HepG2 (cell line): ENCODE measurements at regions not wholly inside any gene's neighbourhood (a gene's known extent, or its start where the extent isn't known, plus 50 kb on each side); places are given as distances from the start of the nearest gene placed in this dataset.

Experiments
- ATAC-seq: fragments of 200-7000 bp; cut with Tn5 transposase; 3 replicates; pipeline ENCODE4 v1.9.1; 2020; ENCODE audit warnings: mild to moderate bottlenecking, moderate library complexity
- BruUV-seq: library from RNA; stranded (reverse); fragments of 400-500 nt; replicated peaks from 2 replicates; lab custom pipeline; 2021; lab: Mats Ljungman, UMichigan
- CTCF ChIA-PET: fragments of 300-600 bp; formaldehyde crosslinking; extraction: SDS; loops from one replicate; lab custom pipeline; 2021; ENCODE audit warnings: low total read pairs, inconsistent platforms, low intra/inter-chr PET ratio; lab: Yijun Ruan, JAX
- POLR2A ChIA-PET: fragments of 350-600 bp; sonication (Branson Sonifier 250); formaldehyde crosslinking; loops from one replicate; lab custom pipeline; 2020; ENCODE audit warnings: antibody characterized with exemption, inconsistent platforms; lab: Yijun Ruan, JAX
- DNase-seq: peaks from one replicate; pipeline ENCODE4 v3.0.0-alpha.2; 2015; ENCODE audit warnings: low spot score
- FAIRE-seq: peaks from 3 replicates; lab custom pipeline; 2011; peaks lifted over from hg19 to GRCh38; lab: Jason Lieb, UNC
- H2AFZ ChIP-seq: one replicate; pipeline ENCODE4 v1.6.1; 2011; ENCODE audit warnings: low read length, inconsistent platforms
- H3K27ac ChIP-seq: fragments of 300-600 bp; 3 replicates; pipeline ENCODE4 v1.8.0; 2011; ENCODE audit warnings: mixed run types, mild to moderate bottlenecking, mixed read lengths, low read length, inconsistent platforms; ENCODE audit not compliant: insufficient read depth; ENCODE audit errors: extremely low read length
- H3K27me3 ChIP-seq, 2 experiments: fragments of 200-600 bp in 1 of 2; 2 replicates in 1 of 2; 3 replicates in 1 of 2; pipeline versions ENCODE4 v1.6.0 to v1.8.0; 2011; ENCODE audit warnings: low read length in 2 of 2, mild to moderate bottlenecking in 2 of 2, moderate library complexity in 2 of 2, inconsistent platforms in 1 of 2; ENCODE audit not compliant: insufficient read depth in 2 of 2, control insufficient read depth in 1 of 2
- H3K36me3 ChIP-seq, 2 experiments: fragments of 200-600 bp in 1 of 2; replicated peaks in 1 of 2; 2 replicates in 1 of 2; 3 replicates in 1 of 2; pipeline versions ENCODE4 v1.5.1 to v1.8.0; 2011; ENCODE audit warnings: low read length in 2 of 2, inconsistent platforms in 1 of 2; ENCODE audit not compliant: insufficient read depth in 2 of 2, control insufficient read depth in 1 of 2
- H3K4me1 ChIP-seq: 2 replicates; pipeline ENCODE4 v1.5.1; 2012; ENCODE audit warnings: low read length, inconsistent platforms; ENCODE audit not compliant: insufficient read depth
- H3K4me2 ChIP-seq: 2 replicates; pipeline ENCODE4 v1.6.0; 2011; ENCODE audit warnings: low read depth, low read length, inconsistent platforms
- H3K4me3 ChIP-seq, 3 experiments: fragments of 200-600 bp in 1 of 3; sonication (generic), shearing (Covaris generic) in 1 of 3; replicated peaks in 1 of 3; 2 replicates each; pipeline ENCODE4 v1.5.1; 2011 to 2016; ENCODE audit warnings: low read length in 3 of 3, inconsistent platforms in 2 of 3, low read depth in 2 of 3, mild to moderate bottlenecking in 2 of 3, control low read depth in 1 of 3, mixed read lengths in 1 of 3; ENCODE audit not compliant: insufficient read depth in 1 of 3
- H3K79me2 ChIP-seq: one replicate; pipeline ENCODE4 v1.6.1; 2011; ENCODE audit warnings: low read length, inconsistent platforms; ENCODE audit not compliant: insufficient read depth
- H3K9ac ChIP-seq: 2 replicates; pipeline ENCODE4 v1.6.0; 2011; ENCODE audit warnings: mild to moderate bottlenecking, low read depth, low read length, inconsistent platforms; ENCODE audit not compliant: insufficient read depth
- H3K9me3 ChIP-seq: 2 replicates; pipeline ENCODE4 v1.5.1; 2012; ENCODE audit warnings: mild to moderate bottlenecking, low read length
- H4K20me1 ChIP-seq: 2 replicates; pipeline ENCODE4 v1.6.0; 2011; ENCODE audit warnings: inconsistent platforms, mild to moderate bottlenecking, low read length, moderate library complexity; ENCODE audit not compliant: insufficient read depth
- CREB1 ChIP-seq, 2 experiments: fragments of 450-650 bp in 1 of 2; IDR thresholded peaks; 2 replicates each; pipeline ENCODE4 v1.6.1; 2016 to 2017; ENCODE audit warnings: control low read depth in 1 of 2, mild to moderate bottlenecking in 1 of 2, missing compliant biosample characterization in 1 of 2, missing genetic modification characterization in 1 of 2
- E2F2 ChIP-seq: sonication (generic); formaldehyde crosslinking; IDR thresholded peaks from 2 replicates; pipeline ENCODE4 v1.4.0; 2020; ENCODE audit warnings: missing genetic modification reagents, borderline replicate concordance
- FOXJ3 ChIP-seq: sonication (generic); formaldehyde crosslinking; IDR thresholded peaks from 2 replicates; pipeline ENCODE4 v1.4.0; 2020; ENCODE audit warnings: missing genetic modification reagents, mild to moderate bottlenecking, borderline replicate concordance
- GABPA ChIP-seq, 2 experiments: IDR thresholded peaks; 2 replicates each; pipeline ENCODE4 v1.6.1; 2011 to 2016; ENCODE audit warnings: low read depth in 2 of 2, low read length in 1 of 2, missing biosample characterization in 1 of 2, missing genetic modification characterization in 1 of 2
- KLF11 ChIP-seq: IDR thresholded peaks from 2 replicates; pipeline ENCODE4 v1.6.1; 2016; ENCODE audit warnings: missing compliant biosample characterization
- NFYC ChIP-seq: IDR thresholded peaks from 2 replicates; pipeline ENCODE4 v1.6.1; 2016; ENCODE audit warnings: missing genetic modification reagents, missing compliant biosample characterization
- PBX3 ChIP-seq: sonication (generic); formaldehyde crosslinking; IDR thresholded peaks from 2 replicates; pipeline ENCODE4 v1.8.1; 2023; ENCODE audit warnings: missing genetic modification reagents, inconsistent platforms, borderline replicate concordance
- RBM22 ChIP-seq: fragments of 200-400 bp; formaldehyde crosslinking; optimal IDR thresholded peaks from 2 replicates; pipeline ENCODE3; 2017; ENCODE audit warnings: mild to moderate bottlenecking, low read length, moderate library complexity
- SRY ChIP-seq: sonication (generic); formaldehyde crosslinking; IDR thresholded peaks from 2 replicates; pipeline ENCODE4 v1.8.0; 2022; ENCODE audit warnings: mild to moderate bottlenecking, missing genetic modification reagents
- U2AF1 ChIP-seq: fragments of 200-400 bp; formaldehyde crosslinking; optimal IDR thresholded peaks from 2 replicates; pipeline ENCODE3; 2017; ENCODE audit warnings: mild to moderate bottlenecking, low read depth, low read length
- ZNF800 ChIP-seq: sonication (generic); formaldehyde crosslinking; IDR thresholded peaks from 2 replicates; pipeline ENCODE4 v1.4.0; 2020; ENCODE audit warnings: missing genetic modification reagents
- ZSCAN22 ChIP-seq: sonication (generic); formaldehyde crosslinking; IDR thresholded peaks from 2 replicates; pipeline ENCODE4 v1.4.0; 2020; ENCODE audit warnings: mild to moderate bottlenecking, missing genetic modification reagents
- WGBS: methylation state at CpG from one replicate; pipeline ENCODE4 v1.1.6; 2017; ENCODE audit warnings: low lambda C conversion rate; 5-methylcytosine and 5-hydroxymethylcytosine counted together
- in situ Hi-C: cut with HindIII; loops from 2 replicates; pipeline ENCODE4 v1.10.0; 2017; ENCODE audit warnings: low pct_unique_long_range_greater_than_20kb; ENCODE audit not compliant: extremely low pct_ligation_motif_present
- intact Hi-C: fragments of 100-400 bp; cut with micrococcal nuclease; formaldehyde crosslinking; loops from one replicate; pipeline ENCODE4 v1.10.0; 2022; ENCODE audit not compliant: unreplicated experiment

- H2AFZ ChIP-seq = no peak overlapping the region
- H3K4me2 ChIP-seq = no peak overlapping the region
- ChIA-PET CTCF (no interaction called here), POLR2A (no interaction called here)
- no peak overlapping the region for H3K27ac ChIP-seq
- H3K9ac ChIP-seq = no peak overlapping the region
- intact Hi-C loops = no loop called here
- H3K36me3 ChIP-seq = no peaks in the 10 kb centered on the region
- H3K4me3 ChIP-seq = no peak overlapping the region
- H3K9me3 ChIP-seq = no peaks in the 10 kb centered on the region
- TF ChIP-seq E2F2 (CRISPR knock-in tag) = no peak
- TF ChIP-seq U2AF1 = no peak
- TF ChIP-seq ZNF800 (CRISPR knock-in tag) = no peak
- TF ChIP-seq ZSCAN22 (CRISPR knock-in tag) = no peak
- TF ChIP-seq PBX3 (CRISPR knock-in tag) = no peak
- TF ChIP-seq NFYC (CRISPR knock-in tag) = no peak
- no peak for TF ChIP-seq FOXJ3
- TF ChIP-seq CREB1 (IDR thresholded peaks at IDR 0.05) = no peak
- no peak for TF ChIP-seq CREB1 (CRISPR knock-in tag; IDR thresholded peaks at IDR 0.05)
- no peak for TF ChIP-seq SRY
- no peak for TF ChIP-seq GABPA (IDR thresholded peaks at IDR 0.05; ENCODE audit: low read depth, low read length)
- no peak for TF ChIP-seq GABPA (CRISPR knock-in tag; IDR thresholded peaks at IDR 0.05; ENCODE audit: low read depth)
- no peak for TF ChIP-seq KLF11 (CRISPR knock-in tag)
- no peak for TF ChIP-seq RBM22
- in situ Hi-C loops = no loop called here
- peaks cover 4% of the 10 kb centered on the region for H3K4me1 ChIP-seq
- no TSS peak for BruUV-seq
- no peak for DNase-seq
- WGBS = 21% methylated on average over 3 of the region's 3 CpGs
- no peaks in the 10 kb centered on the region; a peak in 1 of 5 replicates for H3K27me3 ChIP-seq
- no peak for ATAC-seq
- H4K20me1 ChIP-seq = no peaks in the 10 kb centered on the region
- no peak for FAIRE-seq
- H3K79me2 ChIP-seq = no peaks in the 10 kb centered on the region
These were observed 385.2 kb downstream of the TNS3 start for GRCh38 chr7:47196737-47197136.
